ENCODE measurements at regions not wholly inside any gene's neighbourhood (a gene's known extent, or its start where the extent isn't known, plus 50 kb on each side); places are given as distances from the start of the nearest gene placed in this dataset.

DNA sequence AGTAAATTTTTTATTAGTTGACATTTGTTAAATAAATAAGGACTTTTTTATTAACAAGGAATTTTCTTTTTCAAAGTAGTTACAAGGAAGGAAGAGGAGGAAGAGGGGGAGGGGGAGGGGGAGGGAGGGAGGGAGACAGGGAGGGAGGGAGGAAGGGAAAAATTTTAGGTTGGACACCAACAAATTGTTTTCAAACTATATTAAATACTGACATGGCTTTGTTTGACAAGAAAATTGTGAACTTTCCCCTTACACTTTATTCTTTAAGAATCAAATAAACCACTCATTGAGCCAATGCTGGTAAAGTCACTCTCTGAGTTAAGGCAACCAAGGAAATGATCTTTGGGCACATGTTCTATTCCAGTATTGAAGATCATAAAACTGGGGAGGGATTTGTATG is 115.7 kb upstream of the PPP2R3A start:
- Histone ChIP-seq H2AFZ (ENCODE audit: low read length) (no peak overlapping the region), H3K79me2 (ENCODE audit: control insufficient read depth, insufficient read depth, low read length) (no peaks in the 10 kb centered on the region), H3K27me3 (ENCODE audit: control insufficient read depth, insufficient read depth, low read length) (no peaks in the 10 kb centered on the region), H3K4me2 (ENCODE audit: extremely low read depth, insufficient read depth, low read length) (no peak overlapping the region), H4K20me1 (ENCODE audit: control insufficient read depth, extremely low read depth, insufficient read depth, low read length) (no peaks in the 10 kb centered on the region), H3K36me3 (ENCODE audit: control insufficient read depth, insufficient read depth, low read length) (no peaks in the 10 kb centered on the region), H3K9ac (ENCODE audit: insufficient read depth, low read length) (no peak overlapping the region), H3K27ac (ENCODE audit: insufficient read depth, low read length) (no peak overlapping the region), H3K4me1 (ENCODE audit: control insufficient read depth, extremely low read depth, insufficient read depth, low read length) (no peaks in the 10 kb centered on the region), H3K9me3 (ENCODE audit: control insufficient read depth, insufficient read depth, low read depth, low read length) (no peaks in the 10 kb centered on the region), H3K4me3 (replicated peaks in 1 of 4; ENCODE audit: control extremely low read depth in 1 of 4, insufficient read depth in 1 of 4, low read depth in 3 of 4, low read length in 4 of 4) (no peak overlapping the region)
- no peak for DNase-seq (ENCODE audit: low read depth in 2 of 2)
- TF ChIP-seq EZH2 (IDR thresholded peaks at IDR 0.05; ENCODE audit: low read length, missing control alignments): no peak
- TF ChIP-seq CTCF (conservative IDR thresholded peaks at IDR 0.05 in 1 of 2, IDR thresholded peaks at IDR 0.05 in 1 of 2; ENCODE audit: low read depth in 1 of 2, low read length in 2 of 2): no peak

DNA sequence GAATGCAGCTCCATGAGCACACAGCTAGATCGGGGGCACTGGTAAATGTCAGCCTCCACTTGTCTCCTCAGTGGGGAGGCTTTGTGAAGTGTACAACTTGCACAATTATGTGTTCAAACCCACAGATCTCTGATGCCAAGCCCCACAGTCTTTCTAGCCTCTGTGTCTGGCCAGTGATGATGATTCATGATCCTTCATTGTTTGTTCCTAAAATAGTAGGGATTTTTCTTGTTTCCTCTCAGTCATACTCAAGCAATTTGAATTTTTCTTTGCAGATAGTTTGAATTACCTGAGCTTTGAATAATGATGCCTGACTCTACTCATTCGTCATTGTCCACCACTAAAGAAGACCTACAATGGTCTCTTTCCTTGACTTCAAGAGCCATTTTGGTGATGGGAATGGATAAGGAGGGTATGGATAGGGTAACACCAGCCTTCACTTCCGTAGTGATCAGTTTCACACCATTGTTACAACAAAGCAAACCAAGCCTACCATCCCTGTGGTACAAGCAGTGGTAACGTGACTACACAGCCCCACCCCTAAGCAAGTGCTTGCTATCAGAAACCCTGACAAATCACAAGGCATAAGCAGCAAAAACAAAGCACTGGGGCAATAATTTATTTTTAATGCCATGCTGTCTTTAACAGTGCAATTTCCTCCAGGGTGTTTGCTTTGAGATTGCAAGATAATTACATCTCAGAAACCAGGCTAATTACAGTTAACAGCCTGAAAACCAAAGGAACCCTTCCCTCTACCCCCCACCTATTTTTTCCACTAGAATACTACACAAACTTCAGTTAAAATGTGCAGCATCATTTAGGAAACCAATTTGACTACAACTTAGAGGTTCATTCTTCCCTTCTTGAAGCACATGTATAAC is 114.1 kb upstream of the PPP2R3A start:
- Histone ChIP-seq H3K4me2 (ENCODE audit: extremely low read depth, insufficient read depth, low read length) (no peak overlapping the region), H3K9me3 (ENCODE audit: control insufficient read depth, insufficient read depth, low read depth, low read length) (no peaks in the 10 kb centered on the region), H3K36me3 (ENCODE audit: control insufficient read depth, insufficient read depth, low read length) (no peaks in the 10 kb centered on the region), H3K27me3 (ENCODE audit: control insufficient read depth, insufficient read depth, low read length) (no peaks in the 10 kb centered on the region), H3K4me3 (replicated peaks in 1 of 4; ENCODE audit: control extremely low read depth in 1 of 4, insufficient read depth in 1 of 4, low read depth in 3 of 4, low read length in 4 of 4) (no peak overlapping the region), H3K27ac (ENCODE audit: insufficient read depth, low read length) (no peak overlapping the region), H2AFZ (ENCODE audit: low read length) (no peak overlapping the region), H3K79me2 (ENCODE audit: control insufficient read depth, insufficient read depth, low read length) (no peaks in the 10 kb centered on the region), H3K4me1 (ENCODE audit: control insufficient read depth, extremely low read depth, insufficient read depth, low read length) (no peaks in the 10 kb centered on the region), H3K9ac (ENCODE audit: insufficient read depth, low read length) (no peak overlapping the region), H4K20me1 (ENCODE audit: control insufficient read depth, extremely low read depth, insufficient read depth, low read length) (no peaks in the 10 kb centered on the region)
- TF ChIP-seq EZH2 (IDR thresholded peaks at IDR 0.05; ENCODE audit: low read length, missing control alignments): no peak
- no peak for TF ChIP-seq CTCF (conservative IDR thresholded peaks at IDR 0.05 in 1 of 2, IDR thresholded peaks at IDR 0.05 in 1 of 2; ENCODE audit: low read depth in 1 of 2, low read length in 2 of 2)
- DNase-seq (ENCODE audit: low read depth in 2 of 2): peak in 1 of 2 donors; percentile 73

- H3K27ac ChIP-seq (ENCODE audit: insufficient read depth, low read length): no peak overlapping the region
Observed at GRCh38 chr3:135853981-135854380, 111.5 kb upstream of the PPP2R3A start.

More at GRCh38 chr3:135853981-135854380, 111.5 kb upstream of the PPP2R3A start:
- no peak overlapping the region for H3K4me3 ChIP-seq (replicated peaks in 1 of 4; ENCODE audit: control extremely low read depth in 1 of 4, insufficient read depth in 1 of 4, low read depth in 3 of 4, low read length in 4 of 4)
- H3K9ac ChIP-seq (ENCODE audit: insufficient read depth, low read length): no peak overlapping the region
- no peak overlapping the region for H3K4me2 ChIP-seq (ENCODE audit: extremely low read depth, insufficient read depth, low read length)
- H3K36me3 ChIP-seq (ENCODE audit: control insufficient read depth, insufficient read depth, low read length): no peaks in the 10 kb centered on the region
- H2AFZ ChIP-seq (ENCODE audit: low read length): no peak overlapping the region
- no peaks in the 10 kb centered on the region for H3K4me1 ChIP-seq (ENCODE audit: control insufficient read depth, extremely low read depth, insufficient read depth, low read length)
- no peaks in the 10 kb centered on the region for H3K79me2 ChIP-seq (ENCODE audit: control insufficient read depth, insufficient read depth, low read length)
- peak in 1 of 2 donors; percentile 60 for DNase-seq (ENCODE audit: low read depth in 2 of 2)
- H3K9me3 ChIP-seq (ENCODE audit: control insufficient read depth, insufficient read depth, low read depth, low read length): no peaks in the 10 kb centered on the region
- H3K27me3 ChIP-seq (ENCODE audit: control insufficient read depth, insufficient read depth, low read length): no peaks in the 10 kb centered on the region
- H4K20me1 ChIP-seq (ENCODE audit: control insufficient read depth, extremely low read depth, insufficient read depth, low read length): no peaks in the 10 kb centered on the region
- TF ChIP-seq CTCF (conservative IDR thresholded peaks at IDR 0.05 in 1 of 2, IDR thresholded peaks at IDR 0.05 in 1 of 2; ENCODE audit: low read depth in 1 of 2, low read length in 2 of 2) (no peak), EZH2 (IDR thresholded peaks at IDR 0.05; ENCODE audit: low read length, missing control alignments) (no peak)
